Activated naive CD4-positive, alpha-beta T cell treated with anti-CD3 and anti-CD28 coated beads, Interleukin-2, amount 50 U/mL, for 24 hours (primary cell): ENCODE measurements at regions not wholly inside any gene's neighbourhood (a gene's known extent, or its start where the extent isn't known, plus 50 kb on each side); places are given as distances from the start of the nearest gene placed in this dataset.

Source experiments
- H3K27ac Mint-ChIP-seq: one replicate; pipeline ENCODE4 v1.8.0; 2021; ENCODE audit warnings: mild to moderate bottlenecking, mixed read lengths
- H3K27me3 Mint-ChIP-seq: one replicate; pipeline ENCODE4 v1.8.0; 2021; ENCODE audit warnings: mixed read lengths
- H3K36me3 Mint-ChIP-seq: one replicate; pipeline ENCODE4 v1.8.0; 2021; ENCODE audit warnings: mixed read lengths
- H3K4me1 Mint-ChIP-seq: one replicate; pipeline ENCODE4 v1.8.0; 2021; ENCODE audit warnings: mixed read lengths
- H3K4me3 Mint-ChIP-seq: one replicate; pipeline ENCODE4 v1.8.0; 2021; ENCODE audit warnings: mild to moderate bottlenecking, mixed read lengths
- H3K9me3 Mint-ChIP-seq: one replicate; pipeline ENCODE4 v1.8.0; 2021; ENCODE audit warnings: mixed read lengths

DNA sequence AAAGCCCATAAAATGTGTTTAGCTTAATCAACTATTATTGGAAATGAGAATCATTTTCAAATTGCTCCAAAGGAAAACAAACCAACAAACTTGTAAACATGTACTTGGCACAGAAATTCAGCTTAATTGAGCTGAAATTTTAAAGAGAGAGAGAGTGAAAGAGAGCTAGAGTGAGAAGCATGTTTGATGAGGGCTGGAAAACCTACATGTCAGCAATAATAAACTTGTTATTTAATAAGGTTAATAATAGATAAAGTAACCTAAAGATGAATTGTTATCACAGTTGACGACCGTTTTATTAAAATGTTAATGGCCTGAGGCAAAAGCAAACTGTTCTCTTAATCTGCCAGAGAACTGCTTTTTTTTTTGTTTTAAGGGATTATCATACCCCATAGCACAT lies 496.1 kb downstream of the RNF144B start:
- Mint-ChIP-seq H3K9me3 (peaks cover 5% of the 10 kb centered on the region), H3K4me1 (no peaks in the 10 kb centered on the region), H3K36me3 (no peaks in the 10 kb centered on the region), H3K4me3 (no peak overlapping the region), H3K27me3 (no peaks in the 10 kb centered on the region), H3K27ac (no peak overlapping the region)

DNA sequence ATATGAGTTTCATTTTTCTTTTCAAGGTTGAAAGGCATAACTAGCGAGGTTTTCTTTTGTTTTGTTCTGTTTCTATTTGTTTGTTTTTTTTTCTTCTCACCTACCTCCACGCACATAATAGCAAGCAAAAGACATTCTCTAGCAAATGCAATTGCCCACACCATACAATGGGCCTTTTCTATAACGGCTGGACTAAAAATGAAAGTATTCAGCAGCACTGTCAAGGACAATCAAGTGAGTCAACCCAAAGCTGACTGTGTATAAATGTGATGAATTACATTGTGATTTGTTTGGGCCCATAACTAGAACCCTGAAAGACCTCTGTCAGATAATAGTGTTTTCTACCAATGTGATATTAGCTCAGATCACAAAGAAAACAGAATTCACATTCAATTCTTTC lies 496.7 kb downstream of the RNF144B start:
- Mint-ChIP-seq H3K9me3 (peaks cover 5% of the 10 kb centered on the region), H3K27ac (no peak overlapping the region), H3K36me3 (no peaks in the 10 kb centered on the region), H3K4me1 (no peaks in the 10 kb centered on the region), H3K27me3 (no peaks in the 10 kb centered on the region), H3K4me3 (no peak overlapping the region)

DNA sequence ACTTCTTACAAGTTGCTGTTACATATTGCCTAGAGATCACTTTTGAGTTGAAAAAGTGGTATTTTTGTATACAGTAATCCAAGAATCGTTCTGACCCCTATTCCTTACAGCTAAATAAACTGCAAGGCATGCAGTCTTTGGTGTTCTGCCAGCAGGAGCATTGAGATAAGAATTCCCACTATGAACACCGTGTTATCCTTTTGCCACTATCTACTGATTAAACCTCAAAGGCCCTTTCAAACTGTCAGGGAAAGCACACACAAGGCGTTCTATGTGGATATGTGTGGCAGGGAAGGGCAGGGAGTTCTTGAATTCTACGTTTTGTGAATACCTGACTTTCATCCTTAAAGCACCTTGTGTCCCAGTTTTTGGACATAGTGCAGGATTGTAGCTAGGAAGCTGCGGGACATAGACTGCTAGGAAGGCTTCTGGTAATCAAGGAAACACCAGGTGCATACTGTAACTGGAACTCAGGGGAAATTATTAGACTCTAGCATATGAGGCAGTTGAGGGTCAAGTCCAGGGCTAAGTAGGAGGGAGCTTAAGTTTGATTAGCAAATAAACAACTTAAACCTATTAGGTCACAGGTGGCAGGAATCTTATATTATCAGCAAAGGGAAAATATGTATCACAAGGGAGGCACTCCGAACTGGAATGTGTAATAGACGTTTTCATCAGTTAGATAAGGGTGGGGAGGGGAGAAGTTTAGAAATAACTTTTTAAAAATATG lies 506.6 kb downstream of the RNF144B start:
- no peak overlapping the region for H3K4me3 Mint-ChIP-seq
- H3K27ac Mint-ChIP-seq, result no peak overlapping the region
- no peaks in the 10 kb centered on the region for H3K4me1 Mint-ChIP-seq
- H3K36me3 Mint-ChIP-seq, result no peaks in the 10 kb centered on the region
- no peaks in the 10 kb centered on the region for H3K27me3 Mint-ChIP-seq
- no peaks in the 10 kb centered on the region for H3K9me3 Mint-ChIP-seq

DNA sequence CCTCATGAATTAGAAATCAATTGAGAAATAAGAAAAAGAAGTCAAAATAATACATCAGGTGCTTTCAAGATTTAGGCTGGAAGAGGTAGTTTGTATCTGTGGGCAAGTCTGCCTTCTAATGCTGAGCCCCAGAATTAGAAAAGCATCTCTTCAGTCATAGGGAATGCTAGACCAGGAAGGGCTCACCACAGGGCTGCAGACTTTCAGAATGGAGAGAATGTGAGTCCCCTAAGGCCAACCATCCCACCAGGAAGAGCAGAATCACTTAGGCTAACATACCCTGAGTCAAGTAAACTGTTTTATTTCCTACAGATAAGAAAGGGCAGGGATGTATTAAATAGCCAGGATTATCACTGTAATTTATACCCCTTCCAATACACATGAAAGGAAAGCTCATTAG lies 510.2 kb downstream of the RNF144B start:
- H3K9me3 Mint-ChIP-seq, result no peaks in the 10 kb centered on the region
- no peaks in the 10 kb centered on the region for H3K4me1 Mint-ChIP-seq
- H3K27me3 Mint-ChIP-seq, result no peaks in the 10 kb centered on the region
- H3K36me3 Mint-ChIP-seq, result no peaks in the 10 kb centered on the region
- no peak overlapping the region for H3K27ac Mint-ChIP-seq
- no peak overlapping the region for H3K4me3 Mint-ChIP-seq

DNA sequence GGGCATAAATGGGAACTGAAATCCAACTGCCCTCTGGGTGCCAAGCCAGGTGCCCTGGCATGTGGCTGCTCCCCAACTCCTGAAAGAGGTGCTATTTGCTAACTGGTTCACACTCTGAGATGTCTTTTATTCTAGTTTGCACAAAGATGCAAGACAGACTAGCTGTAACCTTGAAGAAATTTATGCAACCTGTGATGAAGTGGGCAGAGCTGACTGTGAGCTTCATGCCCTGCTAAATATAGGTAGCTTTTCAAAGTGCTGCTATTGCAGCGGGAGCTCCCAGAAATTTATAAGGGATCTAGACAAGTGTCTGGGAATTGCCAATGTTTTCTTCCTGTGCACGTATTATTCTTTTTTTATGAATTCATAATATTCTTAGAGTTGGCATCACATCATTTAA lies 517.5 kb downstream of the RNF144B start:
- no peaks in the 10 kb centered on the region for H3K4me1 Mint-ChIP-seq

DNA sequence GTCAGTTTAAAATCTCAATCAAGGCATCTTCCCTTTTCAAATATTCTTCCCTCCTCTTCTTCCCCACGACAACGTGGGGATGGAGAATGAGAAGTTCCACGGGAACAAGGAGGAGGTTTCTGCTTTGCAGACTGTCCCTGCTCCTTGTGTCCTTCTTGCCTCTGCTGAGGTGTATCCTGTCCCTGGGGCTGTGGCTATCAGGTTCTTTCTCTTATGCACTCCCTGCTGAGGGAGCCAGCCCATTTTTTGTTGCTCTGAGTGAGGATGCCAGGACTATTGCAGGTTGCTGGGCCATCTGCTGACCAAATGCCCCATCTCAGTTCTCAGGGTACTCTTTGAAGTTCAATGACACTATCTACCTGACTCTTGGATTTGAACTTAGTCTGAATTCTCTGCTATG lies 533.6 kb downstream of the RNF144B start:
- no peaks in the 10 kb centered on the region for H3K36me3 Mint-ChIP-seq
- H3K27me3 Mint-ChIP-seq, result no peaks in the 10 kb centered on the region
- peaks cover 8% of the 10 kb centered on the region for H3K9me3 Mint-ChIP-seq
- H3K4me3 Mint-ChIP-seq, result no peak overlapping the region
- no peak overlapping the region for H3K27ac Mint-ChIP-seq
- H3K4me1 Mint-ChIP-seq, result no peaks in the 10 kb centered on the region

More for the DNA sequence above, 517.5 kb downstream of the RNF144B start:
- Mint-ChIP-seq H3K36me3 (no peaks in the 10 kb centered on the region), H3K27ac (no peak overlapping the region), H3K9me3 (peaks cover 6% of the 10 kb centered on the region), H3K27me3 (no peaks in the 10 kb centered on the region), H3K4me3 (no peak overlapping the region)

DNA sequence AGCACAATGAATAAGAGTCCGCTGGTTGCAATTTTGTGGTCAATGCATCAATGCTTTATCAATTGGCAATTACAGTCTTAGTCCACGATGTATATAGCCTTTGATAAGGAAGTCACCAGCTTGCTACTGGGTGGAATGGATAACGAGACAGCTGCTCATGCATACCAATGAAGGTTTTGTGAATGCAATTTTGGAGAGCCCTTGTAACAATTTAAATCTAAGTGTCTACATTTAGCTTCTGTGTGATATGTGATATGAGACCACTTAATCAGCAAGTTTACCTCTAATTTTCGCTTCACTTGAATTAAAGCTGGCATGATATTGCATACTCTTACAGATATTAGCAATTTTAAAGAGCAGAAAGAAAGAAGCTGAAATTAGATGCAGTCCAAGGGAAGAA lies 543.9 kb downstream of the RNF144B start:
- peaks cover 7% of the 10 kb centered on the region for H3K9me3 Mint-ChIP-seq
- no peaks in the 10 kb centered on the region for H3K4me1 Mint-ChIP-seq
- H3K27ac Mint-ChIP-seq, result no peak overlapping the region
- H3K4me3 Mint-ChIP-seq, result no peak overlapping the region
- H3K27me3 Mint-ChIP-seq, result no peaks in the 10 kb centered on the region
- H3K36me3 Mint-ChIP-seq, result no peaks in the 10 kb centered on the region

DNA sequence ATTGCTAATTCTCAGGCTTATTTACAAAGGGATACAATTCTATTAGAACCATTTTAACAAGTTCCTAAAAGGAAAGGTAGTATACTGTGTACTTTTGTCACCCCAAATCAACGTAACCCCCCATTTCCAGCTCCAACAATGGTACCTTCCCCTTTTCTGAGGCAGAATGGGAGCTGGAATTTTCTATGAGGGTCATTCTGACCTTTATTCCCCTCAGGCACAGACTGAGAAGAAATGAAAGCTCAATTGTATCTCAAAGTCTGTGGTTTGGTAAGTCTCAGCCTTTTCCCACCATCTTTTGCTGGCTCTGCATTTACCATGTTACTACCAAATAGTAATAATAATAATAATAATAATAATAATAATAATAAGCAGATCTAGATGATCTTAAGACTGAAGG lies 571.0 kb downstream of the RNF144B start:
- Mint-ChIP-seq H3K9me3 (peaks cover 5% of the 10 kb centered on the region), H3K27me3 (no peaks in the 10 kb centered on the region), H3K4me3 (no peak overlapping the region), H3K27ac (no peak overlapping the region), H3K36me3 (no peaks in the 10 kb centered on the region), H3K4me1 (no peaks in the 10 kb centered on the region)

DNA sequence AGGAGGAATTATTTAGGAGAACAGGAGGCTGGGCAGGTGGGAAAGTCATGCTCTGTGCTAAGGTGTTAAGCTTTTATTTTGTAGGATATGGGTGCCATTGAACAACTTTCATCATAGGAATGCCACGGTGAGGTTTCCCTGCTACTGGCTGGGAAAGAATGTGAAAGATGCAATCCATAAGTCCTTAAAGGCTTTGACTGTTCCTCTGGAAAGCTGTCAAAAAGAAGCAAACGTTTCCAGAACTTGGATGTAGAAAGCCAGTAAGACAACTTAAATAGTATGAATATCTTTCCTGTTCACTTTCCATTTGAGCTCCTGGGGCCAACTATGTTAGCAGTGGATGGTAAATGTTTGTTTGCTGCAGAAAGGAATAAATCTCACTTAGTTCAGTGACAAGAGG lies 574.4 kb downstream of the RNF144B start:
- Mint-ChIP-seq H3K9me3 (peaks cover 20% of the 10 kb centered on the region), H3K4me1 (no peaks in the 10 kb centered on the region), H3K36me3 (no peaks in the 10 kb centered on the region), H3K4me3 (no peak overlapping the region), H3K27me3 (no peaks in the 10 kb centered on the region), H3K27ac (no peak overlapping the region)

DNA sequence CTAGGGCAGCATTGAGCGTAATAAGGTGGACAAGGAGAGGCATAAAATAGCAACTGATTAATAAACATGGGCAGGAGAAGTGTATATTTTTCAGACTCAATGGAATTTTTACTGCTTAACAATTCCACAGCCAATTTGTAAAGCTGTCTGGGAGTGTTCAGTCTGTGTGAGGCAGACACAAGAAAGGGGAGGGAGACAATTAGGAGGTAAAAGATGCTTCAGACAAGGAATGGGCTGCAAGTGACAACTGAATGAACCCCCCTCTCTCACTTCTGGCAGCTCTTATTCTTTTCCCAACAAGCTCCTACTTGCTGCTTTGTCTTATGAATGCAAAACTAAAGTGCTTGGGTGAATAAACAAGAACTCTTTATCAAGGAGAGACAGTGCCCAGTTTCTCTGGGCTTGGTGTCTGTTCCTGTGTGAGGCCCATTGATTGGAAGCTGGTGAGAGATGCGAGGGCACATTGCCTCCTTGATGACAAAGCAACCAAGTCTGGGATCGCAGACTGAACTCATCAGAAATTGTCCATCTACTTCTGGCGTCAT lies 575.3 kb downstream of the RNF144B start:
- Mint-ChIP-seq H3K27ac (no peak overlapping the region), H3K36me3 (no peaks in the 10 kb centered on the region), H3K4me1 (no peaks in the 10 kb centered on the region), H3K9me3 (peaks cover 20% of the 10 kb centered on the region), H3K27me3 (no peaks in the 10 kb centered on the region), H3K4me3 (no peak overlapping the region)

DNA sequence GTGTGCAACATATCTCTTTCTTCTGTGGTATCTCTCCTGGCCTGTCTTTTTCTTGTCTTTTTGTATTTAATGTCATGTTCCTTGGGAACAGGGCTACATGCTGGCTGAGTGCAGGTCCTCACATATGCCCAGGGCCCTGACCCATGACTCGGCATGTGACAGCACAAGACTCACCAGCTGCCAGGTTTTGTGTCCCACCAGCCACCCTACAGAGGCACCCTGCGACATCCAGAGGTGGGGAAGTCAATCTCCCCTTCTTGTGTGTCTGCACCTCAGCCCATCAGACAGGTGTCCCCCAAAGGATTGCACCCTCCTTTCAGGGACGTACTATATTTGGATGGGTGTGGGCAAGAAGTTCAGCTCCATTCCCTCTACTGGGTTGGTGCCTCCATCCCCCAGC lies 576.3 kb downstream of the RNF144B start:
- H3K4me1 Mint-ChIP-seq, result no peaks in the 10 kb centered on the region
- H3K4me3 Mint-ChIP-seq, result no peak overlapping the region
- no peaks in the 10 kb centered on the region for H3K36me3 Mint-ChIP-seq
- H3K27ac Mint-ChIP-seq, result no peak overlapping the region
- no peaks in the 10 kb centered on the region for H3K27me3 Mint-ChIP-seq
- peaks cover 20% of the 10 kb centered on the region for H3K9me3 Mint-ChIP-seq

DNA sequence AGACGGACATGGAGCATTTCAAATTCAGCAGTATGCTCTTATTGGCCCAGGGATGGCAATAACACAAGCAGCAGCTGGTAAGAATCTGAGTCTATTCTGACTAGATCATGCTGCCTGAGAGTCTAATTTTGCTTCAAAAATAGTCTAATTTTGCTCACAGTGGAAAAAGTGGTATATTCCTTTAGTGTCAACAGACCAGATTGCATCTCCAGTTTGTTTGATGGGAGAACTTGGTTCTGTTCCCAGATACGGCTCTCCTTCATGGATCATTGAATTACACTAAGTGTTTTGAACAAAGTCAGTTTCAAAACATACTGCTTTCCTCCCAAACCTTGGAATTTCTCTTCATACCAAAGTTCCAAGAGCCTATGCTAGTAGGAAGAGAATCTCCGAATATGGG lies 586.1 kb downstream of the RNF144B start:
- Mint-ChIP-seq H3K9me3 (peaks cover 5% of the 10 kb centered on the region), H3K27ac (no peak overlapping the region), H3K4me3 (no peak overlapping the region), H3K4me1 (no peaks in the 10 kb centered on the region), H3K27me3 (no peaks in the 10 kb centered on the region), H3K36me3 (no peaks in the 10 kb centered on the region)

DNA sequence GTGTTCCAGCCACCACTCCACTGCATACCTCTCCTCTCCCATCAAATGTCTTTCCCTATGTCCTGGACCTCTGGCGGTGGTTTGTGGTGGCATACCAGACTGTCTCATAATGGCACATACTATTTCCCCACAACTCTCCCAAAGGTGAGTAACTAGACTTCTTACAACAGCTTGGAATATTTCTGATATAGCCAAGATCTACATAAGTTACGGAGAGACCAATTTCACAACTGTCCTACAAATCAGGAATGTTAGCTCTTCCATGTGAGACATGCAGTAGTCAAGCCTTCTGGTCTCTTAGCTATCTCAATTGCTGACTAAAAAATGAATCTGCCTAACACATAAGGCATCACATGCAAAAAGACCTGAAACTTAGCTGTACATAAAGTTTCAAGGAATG lies 588.9 kb downstream of the RNF144B start:
- Mint-ChIP-seq H3K27me3 (no peaks in the 10 kb centered on the region), H3K36me3 (no peaks in the 10 kb centered on the region), H3K4me3 (no peak overlapping the region), H3K9me3 (no peaks in the 10 kb centered on the region), H3K27ac (no peak overlapping the region), H3K4me1 (no peaks in the 10 kb centered on the region)

DNA sequence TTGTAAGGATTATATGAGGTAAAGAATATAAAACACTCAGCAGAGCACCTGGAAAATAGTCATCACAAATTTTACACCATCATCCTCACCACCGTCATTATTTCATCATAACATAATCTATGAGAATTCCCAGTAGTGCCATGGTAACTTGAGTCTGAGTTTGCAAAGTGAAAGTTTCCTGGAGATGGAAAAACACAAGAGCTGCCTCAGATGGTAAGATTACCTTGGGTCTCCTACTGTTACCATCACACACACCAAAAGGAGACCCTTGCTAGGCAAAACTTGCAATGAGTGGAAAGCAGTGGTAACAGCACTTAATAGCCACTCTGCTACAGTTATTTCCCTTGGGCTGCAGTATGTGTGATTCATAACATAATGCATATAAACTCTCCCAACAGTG lies 589.8 kb downstream of the RNF144B start:
- Mint-ChIP-seq H3K27ac (no peak overlapping the region), H3K9me3 (no peaks in the 10 kb centered on the region), H3K36me3 (no peaks in the 10 kb centered on the region), H3K4me3 (no peak overlapping the region), H3K27me3 (no peaks in the 10 kb centered on the region), H3K4me1 (no peaks in the 10 kb centered on the region)

DNA sequence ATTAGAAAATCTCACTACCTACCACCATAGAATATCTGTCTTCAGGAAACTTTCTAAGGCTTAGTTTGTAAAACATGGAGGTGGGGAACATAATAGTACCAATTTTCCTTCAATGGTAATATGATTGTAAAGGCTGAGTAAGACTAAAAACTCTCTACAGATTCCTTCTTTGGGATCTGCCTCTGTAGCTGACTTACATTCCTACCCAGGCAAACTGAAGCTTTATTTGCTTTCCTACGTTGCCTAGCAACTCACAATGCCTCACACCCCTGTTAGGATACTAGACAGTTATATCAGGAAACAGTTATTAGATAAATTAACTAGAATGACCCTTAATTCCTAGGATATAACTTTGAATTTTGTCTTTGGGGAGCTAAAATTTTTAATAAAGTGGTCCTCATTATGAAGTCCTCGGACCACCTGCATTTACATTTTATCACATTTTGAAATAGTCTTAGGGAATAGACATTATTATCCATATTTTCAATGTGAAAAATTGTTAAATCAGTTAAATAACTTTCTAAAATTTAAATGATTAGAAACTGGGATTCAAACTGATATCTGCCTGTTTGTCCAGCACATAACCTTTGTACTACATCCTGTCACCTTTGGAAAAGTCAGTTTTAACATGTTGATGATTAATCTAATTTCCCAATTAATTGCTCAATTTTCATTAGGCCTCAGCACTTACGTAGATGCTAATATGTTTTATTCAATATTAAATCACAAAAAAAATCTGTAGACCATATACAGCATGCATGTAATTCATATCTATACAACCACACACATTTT lies 591.4 kb downstream of the RNF144B start:
- H3K4me1 Mint-ChIP-seq, result no peaks in the 10 kb centered on the region
- no peaks in the 10 kb centered on the region for H3K36me3 Mint-ChIP-seq
- no peak overlapping the region for H3K27ac Mint-ChIP-seq
- H3K4me3 Mint-ChIP-seq, result no peak overlapping the region
- no peaks in the 10 kb centered on the region for H3K27me3 Mint-ChIP-seq
- peaks cover 4% of the 10 kb centered on the region for H3K9me3 Mint-ChIP-seq

DNA sequence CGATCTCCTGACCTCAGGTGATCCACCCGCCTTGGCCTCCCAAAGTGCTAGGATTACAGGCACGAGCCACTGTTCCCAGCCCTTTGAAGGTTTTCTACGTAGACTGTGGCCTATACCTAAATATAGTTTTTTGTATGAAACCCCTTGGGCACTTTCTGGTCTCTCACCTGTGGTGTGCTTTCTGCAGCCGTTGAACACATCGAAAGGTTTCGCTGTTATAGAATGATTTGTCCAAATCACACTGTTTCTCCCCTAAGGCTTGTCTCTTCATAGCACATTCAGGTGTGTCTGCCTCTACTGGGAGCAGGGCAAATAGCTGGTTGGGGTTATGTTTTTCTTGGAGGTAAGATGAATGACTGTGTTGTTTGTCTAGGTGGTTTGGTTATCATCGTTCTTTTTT lies 597.9 kb downstream of the RNF144B start:
- H3K27me3 Mint-ChIP-seq, result peaks cover 1% of the 10 kb centered on the region
- no peaks in the 10 kb centered on the region for H3K36me3 Mint-ChIP-seq
- no peaks in the 10 kb centered on the region for H3K4me1 Mint-ChIP-seq
- H3K4me3 Mint-ChIP-seq, result no peak overlapping the region
- H3K9me3 Mint-ChIP-seq, result peaks cover 4% of the 10 kb centered on the region
- H3K27ac Mint-ChIP-seq, result peak overlapping the region; percentile 11
